ENCODE measurements at regions not wholly inside any gene's neighbourhood (a gene's known extent, or its start where the extent isn't known, plus 50 kb on each side); places are given as distances from the start of the nearest gene placed in this dataset.

- no peak for TF ChIP-seq CTCF (IDR thresholded peaks at IDR 0.05 in 4 of 5, conservative IDR thresholded peaks at IDR 0.05 in 1 of 5)
- no peak for TF ChIP-seq POLR2A (IDR thresholded peaks at IDR 0.05)
These were observed 133.8 kb upstream of the NT5C1B start for GRCh38 chr2:18723219-18723618.
